ENCODE measurements at regions not wholly inside any gene's neighbourhood (a gene's known extent, or its start where the extent isn't known, plus 50 kb on each side); places are given as distances from the start of the nearest gene placed in this dataset.

- TF ChIP-seq POLR2A (IDR thresholded peaks at IDR 0.05; ENCODE audit: low read length) (no peak), GATA1 (IDR thresholded peaks at IDR 0.05; ENCODE audit: low read depth, low read length) (no peak)
Measured at GRCh38 chr1:8115769-8116167, 89.7 kb upstream of the ERRFI1 start.
